ENCODE measurements at regions not wholly inside any gene's neighbourhood (a gene's known extent, or its start where the extent isn't known, plus 50 kb on each side); places are given as distances from the start of the nearest gene placed in this dataset.

- TF ChIP-seq CTCF (IDR thresholded peaks at IDR 0.05), result no peak
- intact Hi-C loops (cut with DNase I), result no loop called here
- H3K27ac ChIP-seq, result no peak overlapping the region
- DNase-seq (ENCODE audit: low spot score in 2 of 2), result no peak
- no peaks in the 10 kb centered on the region for H3K27me3 ChIP-seq
- H3K9me3 ChIP-seq, result no peaks in the 10 kb centered on the region
- no peaks in the 10 kb centered on the region for H3K4me1 ChIP-seq
- no peaks in the 10 kb centered on the region for H3K36me3 ChIP-seq
- H3K4me3 ChIP-seq, result no peak overlapping the region
These were observed 223.0 kb downstream of the IRX1 start for GRCh38 chr5:3818624-3819023.

GRCh38 chr5:3825531-3826451 is 230.2 kb downstream of the IRX1 start:
- Histone ChIP-seq H3K27ac (no peak overlapping the region), H3K36me3 (no peaks in the 10 kb centered on the region), H3K9me3 (no peaks in the 10 kb centered on the region), H3K4me3 (no peak overlapping the region), H3K4me1 (no peaks in the 10 kb centered on the region), H3K27me3 (no peaks in the 10 kb centered on the region)
- no peak for TF ChIP-seq CTCF (IDR thresholded peaks at IDR 0.05)
- intact Hi-C loops (cut with DNase I), result no loop called here
- no peak for DNase-seq (ENCODE audit: low spot score in 2 of 2)

- intact Hi-C loops (cut with DNase I), result no loop called here
- Histone ChIP-seq H3K27me3 (no peaks in the 10 kb centered on the region), H3K27ac (no peak overlapping the region), H3K4me3 (no peak overlapping the region), H3K4me1 (no peaks in the 10 kb centered on the region), H3K9me3 (no peaks in the 10 kb centered on the region), H3K36me3 (no peaks in the 10 kb centered on the region)
- no peak for TF ChIP-seq CTCF (IDR thresholded peaks at IDR 0.05)
- no peak for DNase-seq (ENCODE audit: low spot score in 2 of 2)
These were observed 232.0 kb downstream of the IRX1 start for GRCh38 chr5:3827624-3828023.

GRCh38 chr5:3828761-3829160 is 233.1 kb downstream of the IRX1 start:
- Histone ChIP-seq H3K4me1 (no peaks in the 10 kb centered on the region), H3K4me3 (no peak overlapping the region), H3K36me3 (no peaks in the 10 kb centered on the region), H3K27me3 (no peaks in the 10 kb centered on the region), H3K9me3 (no peaks in the 10 kb centered on the region), H3K27ac (no peak overlapping the region)
- intact Hi-C loops (cut with DNase I), result no loop called here
- TF ChIP-seq CTCF (IDR thresholded peaks at IDR 0.05), result no peak
- DNase-seq (ENCODE audit: low spot score in 2 of 2), result no peak

GRCh38 chr5:3833566-3833965 is 237.9 kb downstream of the IRX1 start:
- Histone ChIP-seq H3K27ac (no peak overlapping the region), H3K4me3 (no peak overlapping the region), H3K27me3 (no peaks in the 10 kb centered on the region), H3K36me3 (no peaks in the 10 kb centered on the region), H3K4me1 (no peaks in the 10 kb centered on the region), H3K9me3 (no peaks in the 10 kb centered on the region)
- no peak for TF ChIP-seq CTCF (IDR thresholded peaks at IDR 0.05)
- intact Hi-C loops (cut with DNase I), result no loop called here
- no peak for DNase-seq (ENCODE audit: low spot score in 2 of 2)
